ENCODE measurements at regions not wholly inside any gene's neighbourhood (a gene's known extent, or its start where the extent isn't known, plus 50 kb on each side); places are given as distances from the start of the nearest gene placed in this dataset.

- TF ChIP-seq EZH2 (IDR thresholded peaks at IDR 0.05; ENCODE audit: borderline replicate concordance, low read length): no peak
- no peak for TF ChIP-seq CTCF (conservative IDR thresholded peaks at IDR 0.05 in 1 of 2, IDR thresholded peaks at IDR 0.05 in 1 of 2; ENCODE audit: extremely low read depth in 1 of 2, insufficient read depth in 1 of 2, low read depth in 1 of 2, low read length in 2 of 2)
Observed at GRCh38 chr11:116611998-116612620, 160.7 kb downstream of the BUD13 start.

All from mammary epithelial cell (primary cell).